ENCODE measurements at regions not wholly inside any gene's neighbourhood (a gene's known extent, or its start where the extent isn't known, plus 50 kb on each side); places are given as distances from the start of the nearest gene placed in this dataset.

- peaks cover 2% of the 10 kb centered on the region for H3K27me3 Mint-ChIP-seq
These were observed 285.3 kb downstream of the EN1 start for GRCh38 chr2:118562144-118562543.

DNA sequence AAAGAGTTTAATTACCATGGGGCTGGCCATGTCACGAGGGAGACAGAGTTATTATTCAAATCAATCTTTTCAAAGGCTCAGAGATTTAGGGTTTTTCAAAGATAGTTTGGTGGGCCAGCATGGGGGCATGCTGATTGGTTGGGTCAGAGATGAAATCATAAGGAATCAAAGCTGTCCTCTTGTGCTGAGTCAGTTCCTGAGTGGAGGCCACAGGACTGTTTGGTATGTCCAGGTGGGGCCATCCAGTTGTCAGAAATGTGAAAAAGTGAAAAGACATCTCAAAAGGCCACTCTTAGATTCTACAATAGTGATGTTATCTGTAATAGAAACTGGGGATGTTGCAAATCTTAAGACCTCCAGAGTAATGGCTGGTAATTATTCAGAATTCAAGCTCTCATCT is 288.6 kb downstream of the EN1 start:
- Mint-ChIP-seq H3K27me3 (no peaks in the 10 kb centered on the region), H3K9me3 (no peaks in the 10 kb centered on the region), H3K36me3 (ENCODE audit: low read depth) (no peaks in the 10 kb centered on the region), H3K4me3 (no peak overlapping the region), H3K4me1 (ENCODE audit: low read depth) (no peaks in the 10 kb centered on the region), H3K27ac (no peak overlapping the region)
- intact Hi-C loops (cut with micrococcal nuclease): no loop called here

More at GRCh38 chr2:118562144-118562543, 285.3 kb downstream of the EN1 start:
- intact Hi-C loops (cut with micrococcal nuclease): no loop called here
- no peaks in the 10 kb centered on the region for H3K4me1 Mint-ChIP-seq (ENCODE audit: low read depth)
- no peak overlapping the region for H3K27ac Mint-ChIP-seq
- H3K36me3 Mint-ChIP-seq (ENCODE audit: low read depth): no peaks in the 10 kb centered on the region
- no peaks in the 10 kb centered on the region for H3K9me3 Mint-ChIP-seq
- H3K4me3 Mint-ChIP-seq: no peak overlapping the region

DNA sequence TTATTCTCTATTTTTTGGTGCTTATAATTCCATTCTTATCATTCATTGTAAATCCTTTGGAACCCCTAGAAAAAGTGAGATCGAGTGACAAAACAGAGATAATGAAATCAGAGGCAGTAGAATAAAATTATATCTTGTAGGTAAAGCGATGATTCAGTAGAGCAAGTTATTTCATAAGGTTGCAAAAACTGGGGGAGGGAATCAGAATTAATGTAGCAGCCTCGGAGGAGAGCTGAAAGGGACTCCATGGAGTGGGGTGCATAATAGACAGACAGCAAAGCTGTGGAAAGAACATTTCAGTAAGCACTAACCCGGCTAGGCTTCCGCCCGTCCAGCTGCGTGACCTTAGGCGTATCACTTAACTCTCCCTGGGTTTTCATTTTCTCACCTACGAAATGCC is 289.7 kb downstream of the EN1 start:
- intact Hi-C loops (cut with micrococcal nuclease): no loop called here
- H3K36me3 Mint-ChIP-seq (ENCODE audit: low read depth): no peaks in the 10 kb centered on the region
- no peaks in the 10 kb centered on the region for H3K9me3 Mint-ChIP-seq
- H3K27me3 Mint-ChIP-seq: no peaks in the 10 kb centered on the region
- H3K27ac Mint-ChIP-seq: no peak overlapping the region
- H3K4me3 Mint-ChIP-seq: no peak overlapping the region
- H3K4me1 Mint-ChIP-seq (ENCODE audit: low read depth): no peaks in the 10 kb centered on the region

- no peak overlapping the region for H3K4me3 Mint-ChIP-seq
- no peaks in the 10 kb centered on the region for H3K4me1 Mint-ChIP-seq (ENCODE audit: low read depth)
- intact Hi-C loops (cut with micrococcal nuclease): no loop called here
- H3K27me3 Mint-ChIP-seq: no peaks in the 10 kb centered on the region
- no peaks in the 10 kb centered on the region for H3K36me3 Mint-ChIP-seq (ENCODE audit: low read depth)
- no peaks in the 10 kb centered on the region for H3K9me3 Mint-ChIP-seq
- H3K27ac Mint-ChIP-seq: no peak overlapping the region
These were observed 290.4 kb downstream of the EN1 start for GRCh38 chr2:118557016-118557415.

DNA sequence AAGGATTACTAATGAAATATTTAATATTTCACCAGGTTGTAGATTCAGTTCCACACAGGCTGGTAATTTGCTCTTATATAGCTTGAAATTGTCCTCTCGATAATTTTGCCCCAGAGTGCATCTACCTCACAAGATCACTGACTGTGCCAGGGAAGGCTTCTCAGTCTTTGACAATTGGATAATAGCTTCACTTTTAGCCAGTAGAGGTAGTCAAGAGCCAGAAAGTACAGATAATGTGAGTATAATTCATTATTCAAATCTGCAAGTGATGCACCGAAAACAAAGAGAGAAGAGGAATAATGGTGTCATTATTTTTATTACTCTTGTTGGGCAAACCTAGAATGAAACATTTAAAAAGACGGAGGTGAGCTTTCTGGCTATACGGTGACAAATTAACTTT is 292.8 kb downstream of the EN1 start:
- no peaks in the 10 kb centered on the region for H3K27me3 Mint-ChIP-seq
- no peak overlapping the region for H3K4me3 Mint-ChIP-seq
- intact Hi-C loops (cut with micrococcal nuclease): no loop called here

GRCh38 chr2:118549503-118549902 is 297.9 kb downstream of the EN1 start:
- Mint-ChIP-seq H3K4me3 (no peak overlapping the region), H3K4me1 (ENCODE audit: low read depth) (no peaks in the 10 kb centered on the region), H3K27ac (no peak overlapping the region), H3K27me3 (no peaks in the 10 kb centered on the region), H3K36me3 (ENCODE audit: low read depth) (no peaks in the 10 kb centered on the region), H3K9me3 (no peaks in the 10 kb centered on the region)
- intact Hi-C loops (cut with micrococcal nuclease): no loop called here

More for the DNA sequence above, 292.8 kb downstream of the EN1 start:
- Mint-ChIP-seq H3K9me3 (no peaks in the 10 kb centered on the region), H3K27ac (no peak overlapping the region), H3K36me3 (ENCODE audit: low read depth) (no peaks in the 10 kb centered on the region), H3K4me1 (ENCODE audit: low read depth) (no peaks in the 10 kb centered on the region)

- H3K27me3 Mint-ChIP-seq: no peaks in the 10 kb centered on the region
These were observed 298.5 kb downstream of the EN1 start for GRCh38 chr2:118548880-118549488.

GRCh38 chr2:118539290-118539689 is 308.2 kb downstream of the EN1 start:
- Mint-ChIP-seq H3K9me3 (no peaks in the 10 kb centered on the region), H3K4me3 (no peak overlapping the region), H3K36me3 (ENCODE audit: low read depth) (no peaks in the 10 kb centered on the region), H3K4me1 (ENCODE audit: low read depth) (peaks cover 5% of the 10 kb centered on the region), H3K27me3 (peaks cover 3% of the 10 kb centered on the region), H3K27ac (no peak overlapping the region)
- intact Hi-C loops (cut with micrococcal nuclease): no loop called here

More at GRCh38 chr2:118548880-118549488, 298.5 kb downstream of the EN1 start:
- no peaks in the 10 kb centered on the region for H3K36me3 Mint-ChIP-seq (ENCODE audit: low read depth)
- intact Hi-C loops (cut with micrococcal nuclease): no loop called here
- no peak overlapping the region for H3K27ac Mint-ChIP-seq
- no peaks in the 10 kb centered on the region for H3K9me3 Mint-ChIP-seq
- H3K4me1 Mint-ChIP-seq (ENCODE audit: low read depth): no peaks in the 10 kb centered on the region
- H3K4me3 Mint-ChIP-seq: no peak overlapping the region

GRCh38 chr2:118536306-118536705 is 311.1 kb downstream of the EN1 start:
- Mint-ChIP-seq H3K36me3 (ENCODE audit: low read depth) (no peaks in the 10 kb centered on the region), H3K4me1 (ENCODE audit: low read depth) (peaks cover 5% of the 10 kb centered on the region), H3K4me3 (no peak overlapping the region), H3K27me3 (peaks cover 4% of the 10 kb centered on the region), H3K9me3 (no peaks in the 10 kb centered on the region), H3K27ac (no peak overlapping the region)
- intact Hi-C loops (cut with micrococcal nuclease): no loop called here

DNA sequence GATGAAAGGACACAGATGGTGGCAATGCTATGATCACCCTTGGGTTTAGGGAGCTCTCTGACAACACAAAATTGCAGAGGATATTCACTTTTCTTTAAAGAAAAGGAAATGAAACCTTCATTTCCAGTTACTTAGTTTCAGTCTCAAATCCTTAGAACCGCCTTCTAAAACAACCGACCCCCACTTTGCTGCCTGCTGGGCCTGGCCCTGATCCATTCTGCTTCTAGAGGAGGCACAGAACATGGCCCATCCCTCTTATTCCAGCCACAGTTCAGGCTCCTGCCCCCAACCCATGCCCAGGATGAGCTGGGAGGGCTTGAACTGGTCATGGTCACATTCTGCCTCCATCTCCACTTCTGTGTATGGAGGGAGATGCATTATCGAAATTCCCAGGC is 311.6 kb downstream of the EN1 start:
- Mint-ChIP-seq H3K4me3 (no peak overlapping the region), H3K9me3 (no peaks in the 10 kb centered on the region), H3K27ac (no peak overlapping the region), H3K36me3 (ENCODE audit: low read depth) (no peaks in the 10 kb centered on the region), H3K27me3 (peaks cover 4% of the 10 kb centered on the region), H3K4me1 (ENCODE audit: low read depth) (peaks cover 5% of the 10 kb centered on the region)
- intact Hi-C loops (cut with micrococcal nuclease): no loop called here

- Mint-ChIP-seq H3K4me3 (no peak overlapping the region), H3K27ac (no peak overlapping the region)
- intact Hi-C loops (cut with micrococcal nuclease): no loop called here
These were observed 312.2 kb downstream of the EN1 start for GRCh38 chr2:118535171-118535817.

DNA sequence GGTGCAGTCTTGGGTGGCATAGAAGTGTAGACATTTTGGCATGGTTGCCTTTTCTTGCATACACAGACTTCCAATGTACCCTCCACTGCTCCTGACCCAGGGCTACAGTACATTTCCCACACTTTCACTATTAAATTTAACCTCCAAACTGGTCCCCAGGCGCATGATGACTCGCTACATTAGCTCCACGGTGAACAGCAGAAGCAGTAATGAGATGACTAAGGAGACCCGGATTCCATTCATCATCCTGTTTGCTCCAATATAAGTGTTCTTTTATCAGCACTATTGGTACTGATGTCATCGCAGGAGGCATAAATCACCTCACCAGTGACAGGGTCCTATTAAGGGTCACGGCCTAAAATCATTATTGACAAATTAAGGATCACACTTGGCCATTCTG is 316.5 kb downstream of the EN1 start:
- H3K9me3 Mint-ChIP-seq: no peaks in the 10 kb centered on the region
- intact Hi-C loops (cut with micrococcal nuclease): loop anchor here (5.0 kb wide), 1 partner anchor 806 kb away; no protein-coding TSS in a partner anchor
- H3K27me3 Mint-ChIP-seq: peaks cover 2% of the 10 kb centered on the region
- no peaks in the 10 kb centered on the region for H3K36me3 Mint-ChIP-seq (ENCODE audit: low read depth)
- peaks cover 9% of the 10 kb centered on the region for H3K4me1 Mint-ChIP-seq (ENCODE audit: low read depth)
- no peak overlapping the region for H3K4me3 Mint-ChIP-seq
- no peak overlapping the region for H3K27ac Mint-ChIP-seq

More at GRCh38 chr2:118535171-118535817, 312.2 kb downstream of the EN1 start:
- no peaks in the 10 kb centered on the region for H3K36me3 Mint-ChIP-seq (ENCODE audit: low read depth)
- peaks cover 5% of the 10 kb centered on the region for H3K4me1 Mint-ChIP-seq (ENCODE audit: low read depth)
- peaks cover 4% of the 10 kb centered on the region for H3K27me3 Mint-ChIP-seq
- H3K9me3 Mint-ChIP-seq: no peaks in the 10 kb centered on the region

- H3K4me3 Mint-ChIP-seq: no peak overlapping the region
- intact Hi-C loops (cut with micrococcal nuclease): loop anchor here (5.0 kb wide), 1 partner anchor 807 kb away; no protein-coding TSS in a partner anchor
- no peaks in the 10 kb centered on the region for H3K36me3 Mint-ChIP-seq (ENCODE audit: low read depth)
- H3K27ac Mint-ChIP-seq: no peak overlapping the region
- H3K9me3 Mint-ChIP-seq: no peaks in the 10 kb centered on the region
- peaks cover 2% of the 10 kb centered on the region for H3K27me3 Mint-ChIP-seq
- peaks cover 5% of the 10 kb centered on the region for H3K4me1 Mint-ChIP-seq (ENCODE audit: low read depth)
These were observed 317.4 kb downstream of the EN1 start for GRCh38 chr2:118529908-118530599.

- Mint-ChIP-seq H3K27me3 (no peaks in the 10 kb centered on the region), H3K9me3 (peaks cover 2% of the 10 kb centered on the region), H3K4me3 (no peak overlapping the region), H3K4me1 (ENCODE audit: low read depth) (peaks cover 5% of the 10 kb centered on the region), H3K27ac (no peak overlapping the region), H3K36me3 (ENCODE audit: low read depth) (no peaks in the 10 kb centered on the region)
- intact Hi-C loops (cut with micrococcal nuclease): no loop called here
These were observed 319.9 kb downstream of the EN1 start for GRCh38 chr2:118527571-118527970.
